ENCODE measurements at regions not wholly inside any gene's neighbourhood (a gene's known extent, or its start where the extent isn't known, plus 50 kb on each side); places are given as distances from the start of the nearest gene placed in this dataset.

GRCh38 chr7:80279760-80280159 lies 145.1 kb downstream of the GNAI1 start:
- H3K27me3 Mint-ChIP-seq (ENCODE audit: low read depth), result peaks cover 3% of the 10 kb centered on the region
- H3K4me3 Mint-ChIP-seq, result no peak overlapping the region
- no peak for ATAC-seq
- ChIA-PET CTCF (no interaction called here), POLR2A (no interaction called here)
- H3K9me3 Mint-ChIP-seq (ENCODE audit: insufficient read depth), result no peaks in the 10 kb centered on the region
- no peak overlapping the region for H3K27ac Mint-ChIP-seq
- no peak for DNase-seq
- no peaks in the 10 kb centered on the region for H3K36me3 Mint-ChIP-seq (ENCODE audit: low read depth)
- H3K4me1 Mint-ChIP-seq (ENCODE audit: low read depth), result no peaks in the 10 kb centered on the region

DNA sequence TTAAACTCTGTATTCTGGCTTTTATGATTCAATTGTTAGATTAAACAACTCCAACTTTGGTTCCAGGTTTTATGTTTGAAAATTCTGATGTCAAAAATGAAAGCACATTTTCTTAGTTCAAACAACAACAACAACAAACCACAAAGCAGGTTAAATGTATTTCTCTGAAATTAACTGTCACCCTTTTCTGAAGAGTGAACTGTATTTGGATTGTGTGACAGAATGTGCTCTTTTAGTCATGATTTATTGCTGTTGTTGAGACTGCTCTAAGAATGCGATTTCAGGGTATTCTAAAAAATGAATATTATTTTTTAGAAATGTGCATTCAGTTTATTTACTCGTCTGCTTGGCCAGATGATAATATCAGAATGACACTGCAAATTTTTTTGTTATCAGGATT lies 144.1 kb downstream of the GNAI1 start:
- DNase-seq (no peak), ATAC-seq (no peak)
- no peaks in the 10 kb centered on the region for H3K9me3 Mint-ChIP-seq (ENCODE audit: insufficient read depth)
- H3K4me1 Mint-ChIP-seq (ENCODE audit: low read depth), result no peaks in the 10 kb centered on the region
- no peak overlapping the region for H3K27ac Mint-ChIP-seq
- CTCF ChIA-PET, result no interaction called here
- H3K27me3 Mint-ChIP-seq (ENCODE audit: low read depth), result peaks cover 3% of the 10 kb centered on the region
- POLR2A ChIA-PET, result no interaction called here
- H3K4me3 Mint-ChIP-seq, result no peak overlapping the region
- H3K36me3 Mint-ChIP-seq (ENCODE audit: low read depth), result no peaks in the 10 kb centered on the region

GRCh38 chr7:80277434-80278427 lies 143.1 kb downstream of the GNAI1 start:
- no peaks in the 10 kb centered on the region for H3K4me1 Mint-ChIP-seq (ENCODE audit: low read depth)
- H3K36me3 Mint-ChIP-seq (ENCODE audit: low read depth), result no peaks in the 10 kb centered on the region
- no peak overlapping the region for H3K4me3 Mint-ChIP-seq
- DNase-seq, result no peak
- ChIA-PET POLR2A (no interaction called here), CTCF (no interaction called here)
- peaks cover 3% of the 10 kb centered on the region for H3K27me3 Mint-ChIP-seq (ENCODE audit: low read depth)
- H3K27ac Mint-ChIP-seq, result no peak overlapping the region
- no peak for ATAC-seq
- H3K9me3 Mint-ChIP-seq (ENCODE audit: insufficient read depth), result no peaks in the 10 kb centered on the region

Measured in activated CD8-positive, alpha-beta T cell treated with anti-CD3 and anti-CD28 coated beads, Interleukin-2, amount 10 ng/mL, durations not matched to agents 7 days and 5 days (primary cell).